SK-N-MC (cell line): ENCODE measurements at regions not wholly inside any gene's neighbourhood (a gene's known extent, or its start where the extent isn't known, plus 50 kb on each side); places are given as distances from the start of the nearest gene placed in this dataset.

ENCODE experiments used
- EZH2 ChIP-seq: fragments of 200-600 bp; sonication (generic); IDR thresholded peaks from one replicate; pipeline ENCODE4 v1.6.1; 2017; ENCODE audit warnings: antibody characterized with exemption
- POLR2AphosphoS5 ChIP-seq: IDR thresholded peaks from 2 replicates; pipeline ENCODE4 v1.6.1; 2012; ENCODE audit warnings: mild to moderate bottlenecking, low read depth, low read length, borderline replicate concordance

DNA sequence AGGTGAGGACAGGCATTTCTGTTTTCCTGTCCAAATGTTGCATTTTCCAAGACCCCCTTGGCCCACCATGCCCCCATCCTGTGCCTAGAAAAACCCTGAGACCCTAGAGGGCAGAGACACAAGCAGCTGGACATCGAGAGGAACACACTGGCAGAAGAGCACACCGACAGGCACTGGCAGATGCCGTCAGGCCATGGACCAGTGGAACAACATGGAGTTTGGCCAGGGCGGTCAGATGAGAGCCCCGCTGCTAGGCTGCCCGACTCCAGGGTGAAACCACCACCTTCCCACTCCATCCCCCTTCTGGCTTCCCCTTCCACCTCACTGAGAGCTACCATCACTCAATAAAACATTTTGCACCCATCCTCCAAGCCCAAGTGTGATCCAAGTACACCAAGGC, 438.4 kb downstream of the SIPA1L2 start:
- TF ChIP-seq POLR2AphosphoS5 (no peak), EZH2 (no peak)
